Putamen (tissue), 1 donor: ENCODE measurements at regions not wholly inside any gene's neighbourhood (a gene's known extent, or its start where the extent isn't known, plus 50 kb on each side); places are given as distances from the start of the nearest gene placed in this dataset.

Experiments
- DNase-seq: peaks from one replicate; pipeline ENCODE4 v3.0.0-alpha.2; 2016; ENCODE audit warnings: low spot score

GRCh38 chr6:141309295-141309694 lies 823.4 kb upstream of the GJE1 start:
- DNase-seq = no peak

GRCh38 chr6:141307309-141307998 lies 825.3 kb upstream of the GJE1 start:
- no peak for DNase-seq

- DNase-seq = no peak
These were observed 828.8 kb upstream of the GJE1 start for GRCh38 chr6:141303907-141304306.

GRCh38 chr6:141301779-141302178 lies 830.9 kb upstream of the GJE1 start:
- DNase-seq = no peak

- DNase-seq = no peak
These were observed 841.6 kb upstream of the GJE1 start for GRCh38 chr6:141290941-141291721.

- DNase-seq = no peak
These were observed 843.8 kb upstream of the GJE1 start for GRCh38 chr6:141288947-141289346.

GRCh38 chr6:141282263-141282662 lies 850.5 kb upstream of the GJE1 start:
- DNase-seq = no peak

GRCh38 chr6:141269684-141270083 lies 863.0 kb upstream of the GJE1 start:
- DNase-seq = no peak

- no peak for DNase-seq
These were observed 865.3 kb upstream of the GJE1 start for GRCh38 chr6:141267420-141267819.

GRCh38 chr6:141265756-141266623 lies 866.7 kb upstream of the GJE1 start:
- no peak for DNase-seq

GRCh38 chr6:141264101-141264500 lies 868.6 kb upstream of the GJE1 start:
- no peak for DNase-seq

- no peak for DNase-seq
These were observed 871.1 kb upstream of the GJE1 start for GRCh38 chr6:141261672-141262060.

- DNase-seq = no peak
These were observed 871.6 kb upstream of the GJE1 start for GRCh38 chr6:141261016-141261671.

- DNase-seq = no peak
These were observed 872.1 kb upstream of the GJE1 start for GRCh38 chr6:141260627-141261015.

GRCh38 chr6:141259807-141260206 lies 872.9 kb upstream of the GJE1 start:
- DNase-seq = no peak

- no peak for DNase-seq
These were observed 873.6 kb upstream of the GJE1 start for GRCh38 chr6:141259091-141259490.

- DNase-seq = no peak
These were observed 874.2 kb upstream of the GJE1 start for GRCh38 chr6:141258516-141258915.

GRCh38 chr6:141254336-141254735 lies 878.4 kb upstream of the GJE1 start:
- no peak for DNase-seq

GRCh38 chr6:141252828-141253608 lies 879.7 kb upstream of the GJE1 start:
- no peak for DNase-seq

- no peak for DNase-seq
These were observed 881.4 kb upstream of the GJE1 start for GRCh38 chr6:141251286-141251685.
